ENCODE measurements at regions not wholly inside any gene's neighbourhood (a gene's known extent, or its start where the extent isn't known, plus 50 kb on each side); places are given as distances from the start of the nearest gene placed in this dataset.

DNA sequence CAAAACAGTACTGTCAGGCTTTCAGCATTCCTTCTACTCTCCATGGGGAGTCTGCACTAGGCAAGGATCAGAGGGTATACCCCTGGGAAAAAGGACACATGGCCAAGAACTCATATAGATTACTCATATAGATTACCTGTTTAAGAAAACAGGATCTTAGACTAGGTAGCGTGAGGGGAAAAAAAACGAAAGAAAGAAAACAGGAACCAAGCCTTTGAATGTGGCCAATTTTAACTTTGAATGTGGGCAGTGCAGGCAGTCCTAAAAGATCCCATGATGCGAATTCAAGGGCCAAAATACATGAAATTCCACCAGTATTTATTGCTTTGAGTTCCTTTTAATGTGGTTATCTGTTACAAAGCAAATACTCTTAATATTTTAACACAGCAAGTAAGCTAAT lies 108.6 kb upstream of the TAC1 start:
- no peak for DNase-seq (ENCODE audit: low spot score)

DNA sequence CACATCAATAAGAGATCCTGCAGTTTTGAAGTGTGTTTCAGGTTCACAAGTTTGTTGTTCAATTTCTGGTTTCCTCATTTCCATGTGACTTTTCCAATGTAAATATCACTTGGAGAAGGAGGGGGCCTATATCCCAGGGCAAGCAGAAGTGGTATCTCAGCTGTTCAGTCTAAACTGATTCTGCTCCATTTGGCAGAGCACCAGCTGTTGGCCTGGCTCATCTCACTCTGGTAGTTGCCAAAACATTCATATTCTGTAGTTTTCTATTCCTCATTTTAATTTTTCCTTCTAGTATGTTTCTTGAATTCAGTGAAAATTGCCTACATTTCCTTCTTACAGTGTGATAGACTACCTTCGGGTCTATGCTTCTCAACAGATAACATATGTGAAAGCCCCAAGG lies 101.8 kb upstream of the TAC1 start:
- no peak for DNase-seq (ENCODE audit: low spot score)

DNA sequence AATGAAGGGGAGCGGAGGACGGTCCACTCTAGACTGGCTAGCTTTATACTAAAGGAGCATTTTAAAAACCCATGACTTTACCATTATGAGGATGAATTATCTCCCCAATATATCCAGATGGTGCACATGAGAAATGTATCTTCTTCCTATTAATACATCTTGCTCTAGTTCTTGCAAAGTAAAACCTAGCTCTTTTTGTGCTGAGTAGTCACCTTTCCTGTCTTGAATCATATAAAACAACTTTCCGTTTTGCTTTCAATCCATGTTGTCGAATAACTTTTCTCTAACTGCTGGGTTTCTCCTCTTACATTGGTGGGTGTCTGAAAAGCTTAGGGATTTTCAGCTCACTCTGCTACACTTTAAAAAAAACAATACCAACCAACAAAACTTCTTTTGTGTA lies 96.3 kb upstream of the TAC1 start:
- no peak for DNase-seq (ENCODE audit: low spot score)

DNA sequence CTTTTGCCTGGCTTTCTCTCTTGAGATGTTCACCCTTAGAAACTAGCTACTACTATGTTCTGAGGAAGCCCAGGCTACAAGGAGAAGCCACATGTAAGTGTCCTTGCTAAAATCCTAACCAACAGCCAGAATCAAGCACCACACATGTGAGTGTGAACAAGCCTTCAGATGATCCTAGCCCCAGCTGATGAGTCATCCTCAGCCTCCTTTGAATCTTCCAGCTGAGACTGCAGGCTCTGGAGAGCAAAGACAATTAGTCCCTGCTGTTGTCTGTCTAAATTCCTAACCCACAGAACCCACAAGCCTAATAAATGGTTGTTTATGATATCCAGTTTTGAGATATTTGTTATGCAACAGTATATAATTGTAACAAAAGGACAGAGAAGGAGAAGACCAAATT lies 92.8 kb upstream of the TAC1 start:
- DNase-seq (ENCODE audit: low spot score), result no peak

DNA sequence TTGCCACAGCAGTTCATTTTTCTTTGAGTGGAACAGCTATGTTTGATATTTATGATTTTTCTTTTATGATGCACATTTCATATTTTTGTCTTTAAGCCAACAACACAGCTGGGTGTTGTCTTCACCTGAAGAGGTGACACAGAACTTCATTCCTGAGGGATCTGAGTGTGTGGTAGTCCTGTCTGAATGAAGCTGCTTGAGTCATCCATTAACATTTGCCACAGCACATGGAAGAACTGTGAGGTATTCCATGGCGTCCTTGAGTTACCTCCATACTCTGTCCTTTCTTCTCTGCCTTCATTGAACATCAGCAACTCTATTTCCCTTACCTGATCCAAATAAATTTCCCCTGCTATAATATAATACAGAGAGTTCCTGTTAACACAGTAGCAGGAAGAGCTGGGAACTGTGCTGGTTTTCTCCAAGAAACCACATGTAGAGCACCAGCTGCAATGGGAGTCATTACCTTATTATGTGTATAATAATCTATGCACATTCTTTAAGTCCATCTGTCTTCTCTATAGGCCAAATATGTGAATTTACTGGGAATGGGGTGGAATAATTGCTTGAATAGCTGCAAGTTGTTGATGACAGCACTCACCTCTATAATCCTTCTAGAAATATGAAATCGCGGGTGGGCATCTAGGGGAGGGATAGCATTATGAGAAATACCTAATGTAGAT lies 72.4 kb upstream of the TAC1 start:
- DNase-seq (ENCODE audit: low spot score), result no peak

DNA sequence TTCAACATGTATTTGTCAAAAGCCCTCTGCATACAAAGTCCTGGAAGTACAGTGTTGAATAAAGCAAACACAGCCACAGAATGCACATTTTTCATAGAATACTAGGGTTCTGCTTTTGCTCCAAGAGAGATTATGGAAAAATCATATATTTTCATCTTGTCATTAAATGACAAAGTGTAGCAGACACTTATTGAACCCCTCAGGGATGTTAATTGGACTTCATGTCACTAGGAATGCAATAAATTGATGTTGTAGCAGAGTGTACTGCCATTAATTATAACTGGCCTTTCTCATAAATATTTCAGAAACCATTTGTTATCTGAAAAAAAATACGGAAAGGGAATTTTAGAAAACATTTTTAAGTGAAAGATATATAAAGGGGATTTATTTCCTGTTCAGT lies 64.5 kb upstream of the TAC1 start:
- DNase-seq (ENCODE audit: low spot score), result no peak

DNA sequence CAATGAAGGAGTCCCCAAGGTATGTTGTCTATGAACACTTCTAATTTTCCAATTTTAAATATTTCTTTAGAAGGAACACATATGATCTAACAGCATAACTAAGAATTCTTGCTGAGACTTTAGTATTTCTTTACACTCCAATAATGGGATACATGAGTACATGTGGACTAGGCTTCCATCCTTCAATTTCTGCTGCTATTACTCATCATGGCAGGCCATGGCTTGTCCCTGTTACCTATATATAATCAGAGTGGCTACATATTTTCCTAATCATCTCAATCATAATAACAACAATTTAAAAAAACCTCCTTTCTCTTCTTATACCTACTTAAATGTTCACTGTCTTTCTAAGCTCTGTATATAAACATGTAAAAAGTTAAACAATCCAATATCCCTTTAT lies 60.3 kb upstream of the TAC1 start:
- no peak for DNase-seq (ENCODE audit: low spot score)

DNA sequence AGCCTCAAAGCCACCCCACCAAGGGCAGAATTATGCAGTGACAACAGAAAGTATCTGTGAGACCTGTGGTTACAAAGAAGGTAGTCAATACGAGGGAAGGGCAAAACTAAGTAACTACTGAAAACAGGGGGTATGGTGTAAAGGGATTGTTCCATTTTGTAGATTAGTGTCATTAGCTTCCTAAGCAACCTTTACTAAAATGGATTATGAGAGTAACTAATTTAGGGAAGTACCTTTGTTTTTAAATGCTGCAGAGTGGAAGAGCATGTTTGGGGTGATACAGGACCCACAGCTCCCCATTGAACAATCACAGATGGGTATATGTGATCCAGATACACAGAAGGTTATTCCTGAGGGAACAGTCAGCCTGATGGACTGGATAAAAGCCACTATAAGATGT lies 51.3 kb upstream of the TAC1 start:
- DNase-seq (ENCODE audit: low spot score), result no peak
